ENCODE measurements at regions not wholly inside any gene's neighbourhood (a gene's known extent, or its start where the extent isn't known, plus 50 kb on each side); places are given as distances from the start of the nearest gene placed in this dataset.

- no peak for DNase-seq (ENCODE audit: low read depth in 2 of 2)
Observed at GRCh38 chr13:82374719-82375118, 1507.6 kb downstream of the SLITRK1 start.

- no peak for DNase-seq (ENCODE audit: low read depth in 2 of 2)
Observed at GRCh38 chr13:82370316-82370715, 1512.0 kb downstream of the SLITRK1 start.

- no peak for DNase-seq (ENCODE audit: low read depth in 2 of 2)
Observed at GRCh38 chr13:82364525-82364924, 1517.7 kb downstream of the SLITRK1 start.

- no peak for DNase-seq (ENCODE audit: low read depth in 2 of 2)
Observed at GRCh38 chr13:82358284-82358683, 1524.0 kb downstream of the SLITRK1 start.

- no peak for DNase-seq (ENCODE audit: low read depth in 2 of 2)
Observed at GRCh38 chr13:82356667-82357410, 1525.4 kb downstream of the SLITRK1 start.

- no peak for DNase-seq (ENCODE audit: low read depth in 2 of 2)
Observed at GRCh38 chr13:82344867-82345266, 1537.4 kb downstream of the SLITRK1 start.

GRCh38 chr13:82341116-82341515 lies 1541.2 kb downstream of the SLITRK1 start:
- DNase-seq (ENCODE audit: low read depth in 2 of 2): no peak

- no peak for DNase-seq (ENCODE audit: low read depth in 2 of 2)
Observed at GRCh38 chr13:82330499-82330898, 1551.8 kb downstream of the SLITRK1 start.

GRCh38 chr13:82323101-82323500 lies 1559.2 kb downstream of the SLITRK1 start:
- DNase-seq (ENCODE audit: low read depth in 2 of 2): no peak

- DNase-seq (ENCODE audit: low read depth in 2 of 2): no peak
Observed at GRCh38 chr13:82305588-82305987, 1576.7 kb downstream of the SLITRK1 start.

- DNase-seq (ENCODE audit: low read depth in 2 of 2): no peak
Observed at GRCh38 chr13:82298106-82298505, 1584.2 kb downstream of the SLITRK1 start.

GRCh38 chr13:82294226-82294625 lies 1588.0 kb downstream of the SLITRK1 start:
- no peak for DNase-seq (ENCODE audit: low read depth in 2 of 2)

GRCh38 chr13:82292334-82292733 lies 1589.9 kb downstream of the SLITRK1 start:
- DNase-seq (ENCODE audit: low read depth in 2 of 2): no peak

- DNase-seq (ENCODE audit: low read depth in 2 of 2): no peak
Observed at GRCh38 chr13:82291852-82292251, 1590.4 kb downstream of the SLITRK1 start.

GRCh38 chr13:82275644-82276043 lies 1606.6 kb downstream of the SLITRK1 start:
- DNase-seq (ENCODE audit: low read depth in 2 of 2): no peak

GRCh38 chr13:82259284-82259683 lies 1623.0 kb downstream of the SLITRK1 start:
- no peak for DNase-seq (ENCODE audit: low read depth in 2 of 2)

- DNase-seq (ENCODE audit: low read depth in 2 of 2): no peak
Observed at GRCh38 chr13:82257790-82258507, 1624.3 kb downstream of the SLITRK1 start.

- no peak for DNase-seq (ENCODE audit: low read depth in 2 of 2)
Observed at GRCh38 chr13:82248762-82249161, 1633.5 kb downstream of the SLITRK1 start.

- no peak for DNase-seq (ENCODE audit: low read depth in 2 of 2)
Observed at GRCh38 chr13:82245860-82246259, 1636.4 kb downstream of the SLITRK1 start.

- DNase-seq (ENCODE audit: low read depth in 2 of 2): no peak
Observed at GRCh38 chr13:82224806-82225205, 1657.5 kb downstream of the SLITRK1 start.

GRCh38 chr13:82221621-82222020 lies 1660.7 kb downstream of the SLITRK1 start:
- DNase-seq (ENCODE audit: low read depth in 2 of 2): no peak

- DNase-seq (ENCODE audit: low read depth in 2 of 2): no peak
Observed at GRCh38 chr13:82220641-82221040, 1661.6 kb downstream of the SLITRK1 start.

- DNase-seq (ENCODE audit: low read depth in 2 of 2): no peak
Observed at GRCh38 chr13:82216165-82216564, 1666.1 kb downstream of the SLITRK1 start.

All from stimulated activated CD4-positive, alpha-beta T cell treated with anti-CD3 and anti-CD28 coated beads, Interleukin-4, amount 100 ng/mL, for 48 hours (primary cell).